ENCODE measurements at regions not wholly inside any gene's neighbourhood (a gene's known extent, or its start where the extent isn't known, plus 50 kb on each side); places are given as distances from the start of the nearest gene placed in this dataset.

GRCh38 chr22:34886812-34887211, 179.1 kb upstream of the ISX start:
- Histone ChIP-seq H3K4me2 (ENCODE audit: low read depth, low read length, poor library complexity, severe bottlenecking) (no peak overlapping the region), H4K20me1 (ENCODE audit: low read depth, low read length) (no peaks in the 10 kb centered on the region), H3K9me3 (ENCODE audit: insufficient read depth, low read length) (peaks cover 8% of the 10 kb centered on the region; the same call in 1 of the 2 replicates), H3K79me2 (ENCODE audit: insufficient read depth, low read length) (no peaks in the 10 kb centered on the region), H3F3A (ENCODE audit: insufficient read depth) (no peaks in the 10 kb centered on the region), H3K36me3 (ENCODE audit: low read length) (no peaks in the 10 kb centered on the region), H3K9me2 (replicated peaks; ENCODE audit: insufficient read depth, low read length) (no peaks in the 10 kb centered on the region), H3K9ac (ENCODE audit: low read length) (no peak overlapping the region), H3K27me3 (ENCODE audit: low read length) (no peaks in the 10 kb centered on the region), H2AFZ (ENCODE audit: low read depth, low read length, severe bottlenecking) (no peak overlapping the region), H3K4me3 (ENCODE audit: insufficient read depth, low read length, poor library complexity, severe bottlenecking) (no peak overlapping the region), H3K27ac (ENCODE audit: low read depth, low read length) (no peak overlapping the region)
- TF ChIP-seq, protein P1, sequence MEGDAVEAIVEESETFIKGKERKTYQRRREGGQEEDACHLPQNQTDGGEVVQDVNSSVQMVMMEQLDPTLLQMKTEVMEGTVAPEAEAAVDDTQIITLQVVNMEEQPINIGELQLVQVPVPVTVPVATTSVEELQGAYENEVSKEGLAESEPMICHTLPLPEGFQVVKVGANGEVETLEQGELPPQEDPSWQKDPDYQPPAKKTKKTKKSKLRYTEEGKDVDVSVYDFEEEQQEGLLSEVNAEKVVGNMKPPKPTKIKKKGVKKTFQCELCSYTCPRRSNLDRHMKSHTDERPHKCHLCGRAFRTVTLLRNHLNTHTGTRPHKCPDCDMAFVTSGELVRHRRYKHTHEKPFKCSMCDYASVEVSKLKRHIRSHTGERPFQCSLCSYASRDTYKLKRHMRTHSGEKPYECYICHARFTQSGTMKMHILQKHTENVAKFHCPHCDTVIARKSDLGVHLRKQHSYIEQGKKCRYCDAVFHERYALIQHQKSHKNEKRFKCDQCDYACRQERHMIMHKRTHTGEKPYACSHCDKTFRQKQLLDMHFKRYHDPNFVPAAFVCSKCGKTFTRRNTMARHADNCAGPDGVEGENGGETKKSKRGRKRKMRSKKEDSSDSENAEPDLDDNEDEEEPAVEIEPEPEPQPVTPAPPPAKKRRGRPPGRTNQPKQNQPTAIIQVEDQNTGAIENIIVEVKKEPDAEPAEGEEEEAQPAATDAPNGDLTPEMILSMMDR (IDR thresholded peaks at IDR 0.05; ENCODE audit: insufficient read depth, low read length, poor library complexity, severe bottlenecking) = no peak
- TF ChIP-seq EZH2phosphoT487 (conservative IDR thresholded peaks at IDR 0.05; ENCODE audit: low read length) = no peak

DNA sequence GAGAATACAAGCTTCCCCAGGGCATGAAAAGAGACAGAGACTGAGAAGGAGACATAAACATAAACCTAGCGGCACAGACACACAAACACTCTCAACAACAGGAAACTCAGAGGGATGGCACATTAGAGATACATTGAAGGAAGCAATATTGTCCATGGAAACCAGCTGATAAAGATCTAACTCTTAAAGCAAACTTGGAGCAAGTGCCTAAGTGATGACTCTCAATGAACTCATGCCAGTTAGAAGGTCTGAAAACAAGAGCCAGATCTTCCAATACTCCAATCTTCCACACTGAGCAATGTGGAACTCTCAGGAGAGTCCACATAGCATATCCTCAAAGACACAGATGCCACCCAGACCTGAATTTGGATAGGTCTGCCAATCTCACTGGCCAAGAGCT, 168.8 kb upstream of the ISX start:
- Histone ChIP-seq H3K36me3 (ENCODE audit: low read length) (no peaks in the 10 kb centered on the region), H3F3A (ENCODE audit: insufficient read depth) (no peaks in the 10 kb centered on the region), H3K27me3 (ENCODE audit: low read length) (no peaks in the 10 kb centered on the region), H4K20me1 (ENCODE audit: low read depth, low read length) (no peaks in the 10 kb centered on the region), H3K4me2 (ENCODE audit: low read depth, low read length, poor library complexity, severe bottlenecking) (no peak overlapping the region), H3K9ac (ENCODE audit: low read length) (no peak overlapping the region), H2AFZ (ENCODE audit: low read depth, low read length, severe bottlenecking) (no peak overlapping the region), H3K79me2 (ENCODE audit: insufficient read depth, low read length) (no peaks in the 10 kb centered on the region), H3K27ac (ENCODE audit: low read depth, low read length) (no peak overlapping the region), H3K9me2 (replicated peaks; ENCODE audit: insufficient read depth, low read length) (no peaks in the 10 kb centered on the region), H3K4me3 (ENCODE audit: insufficient read depth, low read length, poor library complexity, severe bottlenecking) (no peak overlapping the region), H3K9me3 (ENCODE audit: insufficient read depth, low read length) (no peaks in the 10 kb centered on the region)
- no peak for TF ChIP-seq EZH2phosphoT487 (conservative IDR thresholded peaks at IDR 0.05; ENCODE audit: low read length)
- TF ChIP-seq, protein P1 (IDR thresholded peaks at IDR 0.05; ENCODE audit: insufficient read depth, low read length, poor library complexity, severe bottlenecking) = no peak

DNA sequence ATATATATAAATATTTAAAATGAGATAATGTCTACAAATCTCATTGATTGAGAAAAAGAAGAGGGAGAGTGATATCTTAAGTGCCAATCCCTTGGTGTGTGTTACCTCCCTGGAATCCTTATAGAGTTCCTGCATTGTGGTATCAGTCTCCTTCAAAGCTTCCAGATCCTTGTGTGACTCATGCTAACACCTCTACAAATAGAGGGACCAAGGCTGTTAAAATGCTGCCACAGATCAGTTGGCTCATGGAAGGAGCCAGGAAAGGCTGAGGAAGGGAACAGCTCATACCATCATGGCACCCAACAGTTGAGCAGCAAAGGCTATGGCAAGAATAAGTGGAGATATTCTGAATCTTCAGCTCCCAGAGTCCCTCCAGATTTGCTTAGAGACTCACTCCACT, 163.6 kb upstream of the ISX start:
- Histone ChIP-seq H3K9ac (ENCODE audit: low read length) (no peak overlapping the region), H3K27me3 (ENCODE audit: low read length) (no peaks in the 10 kb centered on the region), H3K4me2 (ENCODE audit: low read depth, low read length, poor library complexity, severe bottlenecking) (no peak overlapping the region), H3K27ac (ENCODE audit: low read depth, low read length) (no peak overlapping the region), H3F3A (ENCODE audit: insufficient read depth) (no peaks in the 10 kb centered on the region), H3K36me3 (ENCODE audit: low read length) (no peaks in the 10 kb centered on the region), H2AFZ (ENCODE audit: low read depth, low read length, severe bottlenecking) (no peak overlapping the region), H4K20me1 (ENCODE audit: low read depth, low read length) (no peaks in the 10 kb centered on the region), H3K4me3 (ENCODE audit: insufficient read depth, low read length, poor library complexity, severe bottlenecking) (no peak overlapping the region), H3K9me2 (replicated peaks; ENCODE audit: insufficient read depth, low read length) (no peaks in the 10 kb centered on the region), H3K9me3 (ENCODE audit: insufficient read depth, low read length) (no peaks in the 10 kb centered on the region), H3K79me2 (ENCODE audit: insufficient read depth, low read length) (no peaks in the 10 kb centered on the region)
- TF ChIP-seq, protein P1 (IDR thresholded peaks at IDR 0.05; ENCODE audit: insufficient read depth, low read length, poor library complexity, severe bottlenecking) = no peak
- no peak for TF ChIP-seq EZH2phosphoT487 (conservative IDR thresholded peaks at IDR 0.05; ENCODE audit: low read length)

Data from SU-DHL-6 (cell line).